Body of pancreas (tissue), 4 donors: ENCODE measurements at regions not wholly inside any gene's neighbourhood (a gene's known extent, or its start where the extent isn't known, plus 50 kb on each side); places are given as distances from the start of the nearest gene placed in this dataset.

Source experiments
- POLR2A ChIP-seq, 3 donors: fragments of 450-650 bp; IDR thresholded peaks; one replicate each; pipeline ENCODE4 v1.6.1; 2016; ENCODE audit warnings: antibody characterized with exemption in 3 of 3, mild to moderate bottlenecking in 2 of 3
- TF ChIP-seq, protein P1 (sequence below), 7 experiments: fragments of 450-650 bp in 4 of 7; fragments of 200-600 bp in 3 of 7; sonication (generic) in 3 of 7; IDR thresholded peaks; one replicate each; pipeline ENCODE4 v1.5.1; 2016 to 2019; ENCODE audit warnings: antibody characterized with exemption in 7 of 7

- no peak for TF ChIP-seq POLR2A (IDR thresholded peaks at IDR 0.05)
- TF ChIP-seq, protein P1, sequence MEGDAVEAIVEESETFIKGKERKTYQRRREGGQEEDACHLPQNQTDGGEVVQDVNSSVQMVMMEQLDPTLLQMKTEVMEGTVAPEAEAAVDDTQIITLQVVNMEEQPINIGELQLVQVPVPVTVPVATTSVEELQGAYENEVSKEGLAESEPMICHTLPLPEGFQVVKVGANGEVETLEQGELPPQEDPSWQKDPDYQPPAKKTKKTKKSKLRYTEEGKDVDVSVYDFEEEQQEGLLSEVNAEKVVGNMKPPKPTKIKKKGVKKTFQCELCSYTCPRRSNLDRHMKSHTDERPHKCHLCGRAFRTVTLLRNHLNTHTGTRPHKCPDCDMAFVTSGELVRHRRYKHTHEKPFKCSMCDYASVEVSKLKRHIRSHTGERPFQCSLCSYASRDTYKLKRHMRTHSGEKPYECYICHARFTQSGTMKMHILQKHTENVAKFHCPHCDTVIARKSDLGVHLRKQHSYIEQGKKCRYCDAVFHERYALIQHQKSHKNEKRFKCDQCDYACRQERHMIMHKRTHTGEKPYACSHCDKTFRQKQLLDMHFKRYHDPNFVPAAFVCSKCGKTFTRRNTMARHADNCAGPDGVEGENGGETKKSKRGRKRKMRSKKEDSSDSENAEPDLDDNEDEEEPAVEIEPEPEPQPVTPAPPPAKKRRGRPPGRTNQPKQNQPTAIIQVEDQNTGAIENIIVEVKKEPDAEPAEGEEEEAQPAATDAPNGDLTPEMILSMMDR (IDR thresholded peaks at IDR 0.05): no peak
These were observed 245.8 kb upstream of the PCSK5 start for GRCh38 chr9:75644649-75645048.
